ENCODE measurements at regions not wholly inside any gene's neighbourhood (a gene's known extent, or its start where the extent isn't known, plus 50 kb on each side); places are given as distances from the start of the nearest gene placed in this dataset.

DNA sequence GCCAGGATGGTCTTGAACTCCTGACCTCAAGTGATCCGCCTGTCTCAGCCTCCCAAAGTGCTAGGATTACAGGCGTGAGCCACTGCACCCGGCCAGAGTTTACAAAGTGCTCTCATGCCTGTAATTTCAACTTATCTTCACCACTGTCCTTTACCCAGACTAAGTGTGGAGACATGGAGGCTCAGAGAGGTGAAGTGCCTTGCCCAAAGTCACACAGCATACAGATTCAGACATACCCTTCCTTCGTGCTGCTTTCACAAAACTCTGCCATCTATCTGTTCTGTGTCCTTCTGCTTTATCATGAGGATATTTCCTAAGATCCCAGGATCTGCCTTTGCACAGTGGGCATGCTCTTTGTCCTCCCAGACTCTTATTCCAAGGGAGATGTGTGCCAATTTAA lies 143.6 kb upstream of the SYT13 start:
- TF ChIP-seq POLR2AphosphoS5 (IDR thresholded peaks at IDR 0.05; ENCODE audit: low read depth, low read length) (no peak), POLR2A (IDR thresholded peaks at IDR 0.05; ENCODE audit: low read depth, low read length) (no peak)

Measured in GM12892 (cell line).